ENCODE measurements at regions not wholly inside any gene's neighbourhood (a gene's known extent, or its start where the extent isn't known, plus 50 kb on each side); places are given as distances from the start of the nearest gene placed in this dataset.

DNA sequence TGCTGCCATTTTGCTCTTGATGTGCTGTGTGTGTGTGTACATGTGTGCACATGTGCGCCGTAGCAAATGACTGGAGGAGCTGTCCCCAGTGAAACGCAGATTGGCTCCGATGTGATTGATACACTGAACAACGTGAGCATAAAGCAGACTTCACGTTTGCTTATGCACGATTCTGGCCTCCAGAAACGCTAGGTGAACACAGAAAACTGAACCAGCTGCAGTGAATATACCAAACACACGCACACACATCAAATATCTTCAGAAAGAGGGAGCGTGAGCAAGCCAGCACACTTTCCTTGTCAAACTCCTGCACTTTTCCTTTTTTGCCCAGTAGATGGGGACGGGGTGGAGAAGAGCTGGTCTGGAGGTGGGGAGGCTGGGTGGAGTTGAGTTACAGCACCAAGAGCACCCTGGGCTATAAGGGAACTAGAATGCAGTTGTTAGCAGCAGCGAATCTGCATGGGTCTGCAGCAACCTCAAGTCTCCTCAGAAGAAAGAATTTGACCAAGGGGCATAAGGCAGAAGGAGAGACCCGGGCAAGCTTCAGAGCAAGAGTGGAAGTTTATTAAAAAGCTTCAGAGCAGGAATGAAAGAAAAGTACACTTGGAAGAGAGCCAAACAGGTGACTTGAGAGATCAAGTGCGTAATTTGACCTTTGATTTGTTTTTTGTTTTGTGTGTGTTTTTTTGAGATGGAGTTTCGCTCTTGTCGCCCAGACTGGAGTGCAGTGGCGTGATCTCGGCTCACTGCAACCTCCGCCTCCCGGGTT is 77.8 kb upstream of the CADM1 start:
- no peak for TF ChIP-seq POLR2A (IDR thresholded peaks at IDR 0.05)
- TF ChIP-seq, protein P1, sequence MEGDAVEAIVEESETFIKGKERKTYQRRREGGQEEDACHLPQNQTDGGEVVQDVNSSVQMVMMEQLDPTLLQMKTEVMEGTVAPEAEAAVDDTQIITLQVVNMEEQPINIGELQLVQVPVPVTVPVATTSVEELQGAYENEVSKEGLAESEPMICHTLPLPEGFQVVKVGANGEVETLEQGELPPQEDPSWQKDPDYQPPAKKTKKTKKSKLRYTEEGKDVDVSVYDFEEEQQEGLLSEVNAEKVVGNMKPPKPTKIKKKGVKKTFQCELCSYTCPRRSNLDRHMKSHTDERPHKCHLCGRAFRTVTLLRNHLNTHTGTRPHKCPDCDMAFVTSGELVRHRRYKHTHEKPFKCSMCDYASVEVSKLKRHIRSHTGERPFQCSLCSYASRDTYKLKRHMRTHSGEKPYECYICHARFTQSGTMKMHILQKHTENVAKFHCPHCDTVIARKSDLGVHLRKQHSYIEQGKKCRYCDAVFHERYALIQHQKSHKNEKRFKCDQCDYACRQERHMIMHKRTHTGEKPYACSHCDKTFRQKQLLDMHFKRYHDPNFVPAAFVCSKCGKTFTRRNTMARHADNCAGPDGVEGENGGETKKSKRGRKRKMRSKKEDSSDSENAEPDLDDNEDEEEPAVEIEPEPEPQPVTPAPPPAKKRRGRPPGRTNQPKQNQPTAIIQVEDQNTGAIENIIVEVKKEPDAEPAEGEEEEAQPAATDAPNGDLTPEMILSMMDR (IDR thresholded peaks at IDR 0.05): no peak
